Muscle layer of colon (tissue), 2 donors: ENCODE measurements at regions not wholly inside any gene's neighbourhood (a gene's known extent, or its start where the extent isn't known, plus 50 kb on each side); places are given as distances from the start of the nearest gene placed in this dataset.

Experiments
- H3K27ac ChIP-seq: one replicate; pipeline ENCODE4 v1.7.0; 2013; ENCODE audit warnings: low read depth, mild to moderate bottlenecking, low read length, moderate library complexity
- H3K27me3 ChIP-seq, 2 donors: one replicate each; pipeline ENCODE4 v1.7.0; 2013; ENCODE audit warnings: low read length in 2 of 2, mild to moderate bottlenecking in 2 of 2; ENCODE audit not compliant: insufficient read depth in 2 of 2, control insufficient read depth in 1 of 2
- H3K36me3 ChIP-seq: one replicate; pipeline ENCODE4 v1.7.0; 2013; ENCODE audit warnings: mild to moderate bottlenecking, low read length; ENCODE audit not compliant: insufficient read depth
- H3K4me1 ChIP-seq: one replicate; pipeline ENCODE4 v1.7.0; 2013; ENCODE audit warnings: mild to moderate bottlenecking, low read length; ENCODE audit not compliant: insufficient read depth
- H3K4me3 ChIP-seq, 2 donors: one replicate each; pipeline ENCODE4 v1.7.0; 2013; ENCODE audit warnings: low read length in 2 of 2, low read depth in 1 of 2, mild to moderate bottlenecking in 1 of 2, moderate library complexity in 1 of 2
- H3K9ac ChIP-seq: one replicate; pipeline ENCODE4 v1.7.0; 2013; ENCODE audit warnings: low read length
- H3K9me3 ChIP-seq: one replicate; pipeline ENCODE4 v1.7.0; 2013; ENCODE audit warnings: mild to moderate bottlenecking, low read length
- donor health status: abdominal sarcoma.
- donor health status: Adenocarcinoma of cecum.

GRCh38 chr10:64477791-64478190, 956.6 kb downstream of the REEP3 start:
- Histone ChIP-seq H3K27me3 (no peaks in the 10 kb centered on the region), H3K27ac (no peak overlapping the region), H3K4me3 (no peak overlapping the region), H3K9ac (no peak overlapping the region), H3K36me3 (no peaks in the 10 kb centered on the region), H3K4me1 (no peaks in the 10 kb centered on the region), H3K9me3 (no peaks in the 10 kb centered on the region)

DNA sequence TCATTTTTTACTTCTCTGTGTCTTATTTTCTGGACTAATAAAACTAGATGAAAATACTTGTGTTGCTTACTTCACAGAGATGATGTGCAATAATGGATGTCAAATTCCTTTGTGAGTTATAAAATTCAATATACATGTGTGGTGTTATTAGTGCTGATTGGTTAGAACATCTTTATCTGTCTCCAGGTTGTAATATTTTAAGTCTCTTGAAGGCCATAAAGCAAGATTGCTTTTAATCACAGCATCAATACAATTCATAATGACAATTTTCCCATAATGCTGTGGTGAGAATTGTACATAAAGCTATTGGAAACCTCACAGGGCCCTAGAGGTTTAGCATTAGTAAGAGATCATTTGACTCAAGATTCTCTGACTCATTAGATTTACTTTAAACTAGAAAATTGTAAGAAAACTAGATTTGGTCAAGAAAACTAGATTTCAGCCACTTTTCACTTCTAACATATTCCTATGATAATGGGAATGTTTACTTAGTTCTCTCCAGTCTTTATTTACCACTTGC, 963.7 kb downstream of the REEP3 start:
- no peak overlapping the region for H3K4me3 ChIP-seq
- H3K27ac ChIP-seq = no peak overlapping the region
- no peaks in the 10 kb centered on the region for H3K36me3 ChIP-seq
- H3K4me1 ChIP-seq = no peaks in the 10 kb centered on the region
- no peak overlapping the region for H3K9ac ChIP-seq
- H3K9me3 ChIP-seq = no peaks in the 10 kb centered on the region
- H3K27me3 ChIP-seq = no peaks in the 10 kb centered on the region

DNA sequence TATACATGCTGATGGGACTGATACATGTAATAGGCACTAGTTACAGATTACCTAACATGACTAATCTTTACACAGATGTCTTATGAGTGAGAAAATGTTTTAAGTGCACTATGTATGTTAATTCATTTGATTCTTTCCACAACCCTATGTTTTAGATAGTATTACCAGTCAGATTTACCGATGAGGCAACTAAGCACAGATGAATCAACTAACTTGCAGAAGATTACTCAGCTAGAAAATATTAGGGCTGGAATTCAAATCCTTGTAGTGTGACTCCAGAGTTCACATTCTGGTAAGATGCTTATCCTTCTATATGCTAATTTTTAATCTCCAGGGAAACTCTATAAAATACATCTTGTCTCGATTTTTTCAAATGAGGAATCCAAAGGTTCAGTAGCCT, 964.9 kb downstream of the REEP3 start:
- H3K9me3 ChIP-seq = no peaks in the 10 kb centered on the region
- H3K36me3 ChIP-seq = no peaks in the 10 kb centered on the region
- H3K4me1 ChIP-seq = no peaks in the 10 kb centered on the region
- no peak overlapping the region for H3K4me3 ChIP-seq
- H3K27me3 ChIP-seq = no peaks in the 10 kb centered on the region
- H3K27ac ChIP-seq = no peak overlapping the region
- H3K9ac ChIP-seq = no peak overlapping the region

DNA sequence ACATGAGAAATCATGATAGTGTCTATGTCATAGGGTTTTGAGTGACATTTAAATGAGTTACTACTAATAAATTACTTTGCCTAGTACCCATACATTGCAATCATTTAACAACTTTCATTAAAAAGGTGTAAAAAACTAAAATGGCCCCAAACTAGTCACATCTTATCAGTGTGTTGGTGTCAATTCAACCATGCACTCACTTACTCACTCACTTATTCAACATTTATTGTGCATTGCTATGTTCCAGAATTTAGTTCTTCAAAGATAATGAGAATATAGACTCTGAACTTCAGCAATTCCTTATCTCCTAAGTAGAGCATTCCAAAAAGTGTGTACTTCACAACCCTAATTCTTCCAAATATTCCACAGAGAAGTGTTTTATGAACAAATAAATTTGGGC, 965.7 kb downstream of the REEP3 start:
- no peak overlapping the region for H3K9ac ChIP-seq
- no peaks in the 10 kb centered on the region for H3K27me3 ChIP-seq
- H3K27ac ChIP-seq = no peak overlapping the region
- no peak overlapping the region for H3K4me3 ChIP-seq
- H3K36me3 ChIP-seq = no peaks in the 10 kb centered on the region
- H3K9me3 ChIP-seq = no peaks in the 10 kb centered on the region
- H3K4me1 ChIP-seq = no peaks in the 10 kb centered on the region

- H3K36me3 ChIP-seq = no peaks in the 10 kb centered on the region
- no peak overlapping the region for H3K9ac ChIP-seq
- H3K4me3 ChIP-seq = no peak overlapping the region
- H3K27me3 ChIP-seq = no peaks in the 10 kb centered on the region
- no peak overlapping the region for H3K27ac ChIP-seq
- H3K9me3 ChIP-seq = no peaks in the 10 kb centered on the region
- no peaks in the 10 kb centered on the region for H3K4me1 ChIP-seq
These were observed 973.7 kb downstream of the REEP3 start for GRCh38 chr10:64494901-64495300.

GRCh38 chr10:64497306-64497705, 976.1 kb downstream of the REEP3 start:
- Histone ChIP-seq H3K4me3 (no peak overlapping the region), H3K9me3 (no peaks in the 10 kb centered on the region), H3K36me3 (no peaks in the 10 kb centered on the region), H3K4me1 (no peaks in the 10 kb centered on the region), H3K9ac (no peak overlapping the region), H3K27me3 (no peaks in the 10 kb centered on the region), H3K27ac (no peak overlapping the region)

GRCh38 chr10:64501807-64502206, 980.6 kb downstream of the REEP3 start:
- Histone ChIP-seq H3K4me1 (no peaks in the 10 kb centered on the region), H3K36me3 (no peaks in the 10 kb centered on the region), H3K4me3 (no peak overlapping the region), H3K9ac (no peak overlapping the region), H3K9me3 (no peaks in the 10 kb centered on the region), H3K27me3 (no peaks in the 10 kb centered on the region), H3K27ac (no peak overlapping the region)

- Histone ChIP-seq H3K4me1 (no peaks in the 10 kb centered on the region), H3K9ac (no peak overlapping the region), H3K4me3 (no peak overlapping the region), H3K9me3 (no peaks in the 10 kb centered on the region), H3K27ac (no peak overlapping the region), H3K27me3 (no peaks in the 10 kb centered on the region), H3K36me3 (no peaks in the 10 kb centered on the region)
These were observed 981.7 kb downstream of the REEP3 start for GRCh38 chr10:64502936-64503335.

DNA sequence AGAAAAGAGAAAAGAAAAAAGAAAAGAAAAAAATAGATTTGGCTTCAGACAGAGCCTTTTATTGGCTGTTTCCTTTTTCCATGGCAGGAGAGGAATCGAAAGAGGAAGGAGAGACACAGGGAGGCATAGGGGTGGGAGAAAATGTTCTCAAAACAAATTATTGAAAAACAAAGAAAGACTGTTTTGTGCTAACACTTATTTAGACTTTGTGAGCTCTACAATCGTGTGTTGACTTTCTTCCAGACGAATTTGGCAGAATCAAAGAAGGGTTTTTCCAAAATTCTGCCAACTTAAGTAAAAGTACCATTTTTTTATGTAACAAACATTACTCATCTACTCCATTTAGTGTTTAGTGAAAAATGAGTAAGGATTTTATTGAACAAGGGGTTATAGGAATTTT, 982.2 kb downstream of the REEP3 start:
- Histone ChIP-seq H3K9me3 (no peaks in the 10 kb centered on the region), H3K4me1 (no peaks in the 10 kb centered on the region), H3K9ac (no peak overlapping the region), H3K27me3 (no peaks in the 10 kb centered on the region), H3K27ac (no peak overlapping the region), H3K36me3 (no peaks in the 10 kb centered on the region), H3K4me3 (no peak overlapping the region)

GRCh38 chr10:64505501-64505900, 984.3 kb downstream of the REEP3 start:
- Histone ChIP-seq H3K9ac (no peak overlapping the region), H3K9me3 (no peaks in the 10 kb centered on the region), H3K27me3 (no peaks in the 10 kb centered on the region), H3K4me3 (no peak overlapping the region), H3K27ac (no peak overlapping the region), H3K36me3 (no peaks in the 10 kb centered on the region), H3K4me1 (no peaks in the 10 kb centered on the region)

DNA sequence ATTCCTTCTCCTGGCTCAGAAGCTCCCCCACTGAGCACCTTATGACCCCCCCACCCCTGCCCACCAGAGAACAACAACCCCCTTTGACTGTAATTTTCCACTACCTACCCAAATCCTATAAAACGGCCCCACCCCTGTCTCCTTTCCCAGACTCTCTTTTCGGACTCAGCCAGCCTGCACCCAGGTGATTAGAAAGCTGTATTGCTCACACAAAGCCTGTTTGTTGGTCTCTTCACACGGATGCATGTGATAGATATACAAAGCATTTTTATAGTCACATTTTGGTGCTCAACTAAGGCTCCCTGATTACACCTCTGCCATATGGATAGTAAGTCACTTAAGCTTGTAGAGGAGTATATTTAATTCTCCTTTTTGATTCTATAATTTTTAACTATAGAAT, 985.8 kb downstream of the REEP3 start:
- no peak overlapping the region for H3K9ac ChIP-seq
- H3K9me3 ChIP-seq = no peaks in the 10 kb centered on the region
- no peak overlapping the region for H3K4me3 ChIP-seq
- H3K27ac ChIP-seq = no peak overlapping the region
- H3K4me1 ChIP-seq = no peaks in the 10 kb centered on the region
- no peaks in the 10 kb centered on the region for H3K27me3 ChIP-seq
- H3K36me3 ChIP-seq = no peaks in the 10 kb centered on the region

- Histone ChIP-seq H3K9me3 (no peaks in the 10 kb centered on the region), H3K36me3 (no peaks in the 10 kb centered on the region), H3K27me3 (no peaks in the 10 kb centered on the region), H3K4me1 (no peaks in the 10 kb centered on the region), H3K4me3 (no peak overlapping the region), H3K27ac (no peak overlapping the region), H3K9ac (no peak overlapping the region)
These were observed 986.4 kb downstream of the REEP3 start for GRCh38 chr10:64507651-64508028.
